Fibroblast of lung (primary cell): ENCODE measurements at regions not wholly inside any gene's neighbourhood (a gene's known extent, or its start where the extent isn't known, plus 50 kb on each side); places are given as distances from the start of the nearest gene placed in this dataset.

Source experiments
- EZH2 ChIP-seq: IDR thresholded peaks from 2 replicates; pipeline ENCODE4 v1.5.1; 2012; ENCODE audit warnings: low read length, control low read depth, mild to moderate bottlenecking; ENCODE audit errors: missing control alignments
- TF ChIP-seq, protein P1 (sequence below), 2 donors: IDR thresholded peaks in 1 of 2; conservative IDR thresholded peaks in 1 of 2; 1 replicate in 1 of 2; 2 replicates in 1 of 2; pipeline ENCODE4 v1.5.1; 2011 to 2012; ENCODE audit warnings: low read length in 2 of 2, control low read depth in 1 of 2, inconsistent platforms in 1 of 2, low read depth in 1 of 2, mild to moderate bottlenecking in 1 of 2

DNA sequence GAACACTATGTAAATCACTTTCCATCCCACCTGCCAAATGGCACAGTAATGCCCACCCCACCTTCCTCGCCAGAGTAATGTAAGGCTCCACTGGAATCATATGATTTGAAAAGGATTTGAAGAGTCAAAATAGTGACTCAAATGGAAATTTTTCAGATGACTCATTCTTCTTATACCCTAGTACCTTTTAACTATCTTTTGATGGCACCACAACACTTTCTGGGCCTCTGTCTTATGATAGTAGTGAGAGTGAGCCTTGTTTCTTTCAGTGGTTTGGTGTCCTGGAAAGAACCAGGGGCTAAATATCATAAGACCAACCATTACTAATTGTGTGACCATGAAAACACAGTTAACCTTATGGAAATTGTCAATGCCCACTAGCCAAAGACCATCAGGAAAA, 235.4 kb upstream of the SLC14A2 start:
- TF ChIP-seq EZH2 = no peak
- TF ChIP-seq, protein P1, sequence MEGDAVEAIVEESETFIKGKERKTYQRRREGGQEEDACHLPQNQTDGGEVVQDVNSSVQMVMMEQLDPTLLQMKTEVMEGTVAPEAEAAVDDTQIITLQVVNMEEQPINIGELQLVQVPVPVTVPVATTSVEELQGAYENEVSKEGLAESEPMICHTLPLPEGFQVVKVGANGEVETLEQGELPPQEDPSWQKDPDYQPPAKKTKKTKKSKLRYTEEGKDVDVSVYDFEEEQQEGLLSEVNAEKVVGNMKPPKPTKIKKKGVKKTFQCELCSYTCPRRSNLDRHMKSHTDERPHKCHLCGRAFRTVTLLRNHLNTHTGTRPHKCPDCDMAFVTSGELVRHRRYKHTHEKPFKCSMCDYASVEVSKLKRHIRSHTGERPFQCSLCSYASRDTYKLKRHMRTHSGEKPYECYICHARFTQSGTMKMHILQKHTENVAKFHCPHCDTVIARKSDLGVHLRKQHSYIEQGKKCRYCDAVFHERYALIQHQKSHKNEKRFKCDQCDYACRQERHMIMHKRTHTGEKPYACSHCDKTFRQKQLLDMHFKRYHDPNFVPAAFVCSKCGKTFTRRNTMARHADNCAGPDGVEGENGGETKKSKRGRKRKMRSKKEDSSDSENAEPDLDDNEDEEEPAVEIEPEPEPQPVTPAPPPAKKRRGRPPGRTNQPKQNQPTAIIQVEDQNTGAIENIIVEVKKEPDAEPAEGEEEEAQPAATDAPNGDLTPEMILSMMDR (conservative IDR thresholded peaks at IDR 0.05 in 1 of 2, IDR thresholded peaks at IDR 0.05 in 1 of 2; ENCODE audit: low read depth in 1 of 2, low read length in 2 of 2) = no peak
